GM19351 (cell line): ENCODE measurements at regions not wholly inside any gene's neighbourhood (a gene's known extent, or its start where the extent isn't known, plus 50 kb on each side); places are given as distances from the start of the nearest gene placed in this dataset.
"Not testable (repeated sequence)": the region's sequence is repeated elsewhere in the genome, so short reads cannot be mapped to it uniquely, and the experiment has no call there.

Experiments used
- ATAC-seq: cut with Tn5 transposase; IDR thresholded peaks from one replicate; pipeline ENCODE4 v1.9.1; 2021; ENCODE audit warnings: mild to moderate bottlenecking, moderate library complexity; ENCODE audit not compliant: unreplicated experiment

- ATAC-seq = no peak
These were observed 1182.5 kb downstream of the MRPL39 start for GRCh38 chr21:24424776-24425175.

DNA sequence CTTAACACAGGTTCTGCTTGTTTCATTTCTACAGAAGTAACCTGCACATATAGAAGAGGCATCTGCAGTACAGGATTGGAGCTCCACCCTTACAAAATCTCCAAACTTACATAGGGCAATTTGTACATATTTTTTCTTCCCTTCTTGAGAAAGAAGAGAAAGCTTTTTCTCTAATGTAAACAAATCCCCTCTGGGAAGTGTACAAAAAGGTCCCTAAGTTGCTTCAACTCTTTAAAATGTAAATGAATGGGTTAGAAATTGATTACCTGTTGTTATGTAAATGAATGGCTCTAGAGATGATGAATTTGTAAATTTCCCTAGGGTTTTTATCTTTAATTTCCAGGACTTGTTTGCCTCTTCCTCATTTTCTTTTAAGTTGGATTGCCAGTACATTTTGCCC, 1183.7 kb downstream of the MRPL39 start:
- no peak for ATAC-seq

DNA sequence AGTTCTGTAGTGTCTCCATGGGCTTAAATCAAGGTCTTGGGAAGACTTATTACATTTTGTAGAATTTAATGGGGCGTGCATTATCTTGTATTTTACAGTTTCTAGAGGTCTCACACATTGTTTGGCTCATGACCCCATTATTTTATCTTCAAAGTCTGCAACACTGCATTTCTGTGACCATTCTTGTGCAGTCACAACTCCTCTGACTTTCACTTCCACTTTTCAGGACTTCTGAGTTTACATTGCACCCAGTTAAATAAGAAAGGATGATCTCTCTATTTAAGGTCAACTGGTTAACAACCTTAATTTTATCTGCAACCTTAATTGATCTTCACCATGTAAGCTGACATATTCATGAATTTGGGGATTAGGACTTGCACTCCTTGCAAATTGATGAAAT, 1186.6 kb downstream of the MRPL39 start:
- ATAC-seq = peak; percentile 67

DNA sequence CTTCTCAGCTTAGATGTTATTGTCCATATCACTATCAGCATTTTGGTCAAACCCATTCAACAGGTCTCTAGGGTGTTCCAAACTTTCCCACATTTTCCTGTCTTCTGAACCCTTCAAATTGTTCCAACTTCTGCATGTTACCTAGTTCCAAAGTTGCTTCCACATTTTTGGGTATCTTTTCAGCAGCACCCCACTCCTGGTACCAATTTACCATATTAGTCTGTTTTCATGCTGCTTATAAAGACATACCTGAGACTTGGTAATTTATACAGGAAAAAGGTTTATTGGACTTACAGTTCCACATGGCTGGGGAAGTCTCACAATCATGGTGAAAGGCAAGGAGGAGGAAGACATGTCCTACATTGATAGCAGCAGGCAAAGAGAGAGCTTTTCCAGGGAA, 1187.6 kb downstream of the MRPL39 start:
- ATAC-seq = not testable (repeated sequence)

GRCh38 chr21:24418671-24419070, 1188.6 kb downstream of the MRPL39 start:
- no peak for ATAC-seq

DNA sequence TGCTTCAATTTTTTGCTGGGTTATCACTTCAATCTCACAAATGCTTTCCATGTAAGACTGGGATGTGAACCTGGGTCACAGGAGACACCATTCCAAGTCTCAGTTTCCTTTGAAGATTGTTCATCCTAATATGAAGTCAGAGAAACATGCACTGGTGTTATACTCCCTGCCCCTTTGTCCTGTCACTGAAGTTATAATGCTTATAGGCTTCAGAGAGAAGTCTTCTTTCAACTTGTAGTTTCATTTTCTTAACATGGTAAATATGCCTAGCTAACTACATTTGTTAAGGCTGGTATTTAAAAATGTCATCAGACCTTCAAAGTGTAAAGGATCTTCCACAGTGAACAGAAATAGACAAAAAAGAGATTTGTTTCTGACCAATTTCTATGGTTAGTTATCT, 1195.9 kb downstream of the MRPL39 start:
- no peak for ATAC-seq

GRCh38 chr21:24403221-24403620, 1204.1 kb downstream of the MRPL39 start:
- no peak for ATAC-seq

- ATAC-seq = no peak
These were observed 1211.9 kb downstream of the MRPL39 start for GRCh38 chr21:24395320-24395923.

GRCh38 chr21:24375201-24375600, 1232.1 kb downstream of the MRPL39 start:
- ATAC-seq = peak; percentile 78

DNA sequence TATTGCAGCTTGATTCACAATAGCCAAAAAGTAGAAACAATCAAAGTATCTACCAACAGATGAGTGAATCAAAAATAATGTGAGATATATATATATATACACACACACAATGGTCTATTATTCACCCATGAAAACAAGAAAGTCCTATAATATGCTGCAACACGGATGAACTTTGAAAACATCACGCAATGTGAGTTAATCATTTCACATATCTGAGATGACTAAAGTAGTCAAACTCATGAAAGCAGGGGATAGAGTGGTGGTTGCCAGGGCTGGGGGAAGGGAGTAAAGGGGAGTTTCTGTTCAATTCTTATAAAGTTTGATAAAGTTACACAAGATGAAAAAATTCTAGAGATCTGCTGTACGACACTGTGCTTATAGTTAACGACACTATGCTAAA, 1234.8 kb downstream of the MRPL39 start:
- ATAC-seq = no peak

DNA sequence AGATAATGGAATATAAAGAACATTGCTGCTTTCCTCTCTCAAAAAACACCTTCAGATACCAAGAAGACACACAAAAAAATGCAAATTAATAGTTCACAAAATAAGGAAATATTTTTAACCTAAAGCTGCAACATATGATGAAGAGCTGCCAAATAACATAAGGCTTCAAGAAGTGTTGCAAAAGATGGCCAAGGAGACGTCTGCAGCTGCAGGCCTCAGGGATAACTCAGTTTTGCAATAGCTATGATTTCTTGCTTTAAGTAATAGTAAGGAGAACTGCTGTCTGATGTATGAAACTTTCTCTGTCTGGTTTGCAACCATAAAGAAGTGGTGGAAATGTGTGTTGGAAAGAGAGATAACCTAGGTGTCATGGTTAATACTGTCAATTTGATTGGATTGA, 1237.5 kb downstream of the MRPL39 start:
- no peak for ATAC-seq

DNA sequence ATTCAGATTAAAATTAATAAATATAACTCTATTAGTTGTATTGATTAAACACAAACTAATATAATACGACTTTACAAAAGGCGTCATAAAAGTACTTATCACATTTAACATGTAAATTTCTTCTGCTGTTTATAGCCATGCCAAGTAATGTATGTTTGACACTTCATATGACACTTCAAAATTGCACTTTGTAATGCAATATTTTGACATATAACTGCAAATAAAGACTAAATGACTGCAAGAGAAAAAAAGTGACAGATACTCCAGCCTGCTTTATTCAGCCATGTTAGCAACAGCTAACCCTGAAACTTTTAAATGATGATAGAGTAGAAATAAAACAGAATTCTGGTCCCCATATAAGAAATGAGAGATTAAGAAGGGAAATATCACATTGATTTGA, 1238.0 kb downstream of the MRPL39 start:
- no peak for ATAC-seq

GRCh38 chr21:24367936-24368335, 1239.3 kb downstream of the MRPL39 start:
- ATAC-seq = no peak

- ATAC-seq = no peak
These were observed 1253.8 kb downstream of the MRPL39 start for GRCh38 chr21:24353492-24353891.

DNA sequence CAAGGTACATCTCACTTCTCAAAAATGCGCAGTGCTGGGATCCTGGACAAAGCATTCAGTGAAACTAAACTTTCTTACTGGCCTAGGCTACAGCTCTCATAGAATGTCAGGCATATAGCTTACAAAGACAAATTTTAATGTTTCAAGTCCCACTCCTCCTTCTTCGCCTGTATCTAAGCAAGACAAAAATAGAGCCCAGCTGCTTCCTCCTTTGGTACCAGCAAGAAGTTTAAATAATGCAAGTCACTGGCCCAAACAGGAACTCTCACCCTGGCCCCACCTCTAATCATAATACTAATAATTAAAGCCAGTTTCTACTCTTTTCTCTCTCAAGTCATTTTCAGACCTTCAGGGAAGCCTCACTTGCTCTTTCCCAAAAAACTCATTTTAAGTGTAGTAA, 1267.9 kb downstream of the MRPL39 start:
- ATAC-seq = no peak

GRCh38 chr21:24336491-24336890, 1270.8 kb downstream of the MRPL39 start:
- ATAC-seq = no peak

GRCh38 chr21:24323536-24323935, 1283.7 kb downstream of the MRPL39 start:
- ATAC-seq = no peak

DNA sequence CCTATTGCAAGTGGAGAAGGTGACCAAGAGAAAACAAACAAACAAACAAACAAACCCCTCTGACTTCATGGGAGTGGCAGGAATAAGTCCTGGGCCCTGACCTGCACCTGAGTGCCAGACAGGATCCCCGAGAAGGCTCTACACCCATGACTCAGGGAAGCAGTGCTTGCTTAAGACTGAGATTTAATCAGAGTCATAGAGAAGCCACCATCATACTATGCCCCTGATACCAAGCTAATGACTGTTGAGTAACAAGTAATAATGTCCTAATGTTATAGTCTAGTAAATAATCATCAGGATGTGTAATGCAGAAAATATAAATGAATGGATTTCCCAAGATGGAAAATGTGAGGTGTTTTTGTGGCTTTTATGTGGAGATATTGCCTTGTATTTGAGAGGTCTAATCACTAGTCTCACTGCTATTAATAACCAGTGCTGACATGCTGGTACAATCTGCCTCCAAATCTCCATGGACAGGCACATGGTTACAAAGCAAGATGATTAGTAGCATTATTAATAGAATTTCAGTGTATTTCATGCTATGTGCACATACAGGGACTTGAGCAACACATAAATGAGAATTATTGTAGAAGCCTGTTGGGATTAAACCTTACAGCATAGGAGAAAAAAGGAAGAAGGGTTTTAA, 1290.9 kb downstream of the MRPL39 start:
- no peak for ATAC-seq

DNA sequence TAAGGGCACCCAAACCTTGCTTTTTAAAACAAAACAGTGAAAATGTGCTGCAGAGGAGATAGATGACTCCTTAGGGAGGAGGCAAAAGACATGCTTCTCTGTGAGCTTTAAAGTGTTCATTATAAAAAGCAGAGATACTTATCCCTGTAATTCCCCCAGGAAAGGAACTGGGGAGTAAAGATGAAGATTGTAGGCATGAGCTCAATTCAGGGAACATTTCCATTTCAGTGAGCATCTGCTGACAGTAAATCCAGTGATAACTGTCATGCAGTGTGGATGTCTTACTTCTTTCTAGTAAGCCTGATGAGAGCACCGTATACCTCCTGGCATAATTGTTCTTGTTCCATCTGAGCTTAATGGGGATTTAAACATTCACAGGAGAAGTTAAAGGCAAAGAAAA, 1296.5 kb downstream of the MRPL39 start:
- ATAC-seq = no peak

DNA sequence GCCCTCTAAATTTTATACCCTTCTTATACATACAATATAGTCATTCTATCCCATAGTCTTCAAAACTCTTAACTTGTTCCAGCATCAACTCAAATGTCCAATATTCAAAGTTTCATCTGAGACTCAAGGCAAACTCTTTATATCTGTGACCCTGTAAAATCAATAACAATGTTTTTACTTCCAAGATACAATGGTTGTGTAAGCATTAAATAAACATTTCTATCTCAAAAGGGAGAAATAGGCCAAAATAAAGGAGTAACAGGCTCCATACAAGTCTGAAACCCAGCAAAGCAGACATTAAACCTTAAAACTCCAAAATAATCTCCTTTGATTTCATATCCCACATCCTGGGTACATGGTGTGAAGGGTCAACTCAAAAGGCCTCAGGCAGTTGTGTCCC, 1299.1 kb downstream of the MRPL39 start:
- no peak for ATAC-seq

- no peak for ATAC-seq
These were observed 1304.9 kb downstream of the MRPL39 start for GRCh38 chr21:24302400-24302799.

- ATAC-seq = no peak
These were observed 1309.2 kb downstream of the MRPL39 start for GRCh38 chr21:24298040-24298439.

DNA sequence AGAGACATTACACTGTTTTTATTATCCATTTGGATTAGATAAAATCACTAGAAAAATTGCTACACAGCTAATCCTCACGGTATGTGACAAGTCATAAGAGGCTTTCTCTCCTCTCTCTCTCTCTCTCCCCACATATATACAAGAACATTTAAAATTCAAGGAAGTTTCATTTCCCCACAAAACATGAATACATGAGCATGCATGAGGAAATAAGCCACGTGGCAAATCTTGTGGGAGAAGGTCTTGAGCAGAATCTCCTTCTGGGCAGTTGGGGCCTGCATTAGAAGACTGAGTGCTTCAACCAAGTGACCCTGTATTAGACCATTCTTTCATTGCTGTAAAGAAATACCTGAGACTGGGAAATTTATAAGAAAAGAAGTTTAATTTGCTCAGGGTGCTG, 1313.1 kb downstream of the MRPL39 start:
- no peak for ATAC-seq
